NCI-H748 treated with DMSO at 0.1 percent for 48 hours (cell line): ENCODE measurements at regions not wholly inside any gene's neighbourhood (a gene's known extent, or its start where the extent isn't known, plus 50 kb on each side); places are given as distances from the start of the nearest gene placed in this dataset.
"Not testable (repeated sequence)": the region's sequence is repeated elsewhere in the genome, so short reads cannot be mapped to it uniquely, and the experiment has no call there.

Source experiments
- DNase-seq: peaks from one replicate; lab custom pipeline; 2025; lab: John Stamatoyannopoulos, UW

DNA sequence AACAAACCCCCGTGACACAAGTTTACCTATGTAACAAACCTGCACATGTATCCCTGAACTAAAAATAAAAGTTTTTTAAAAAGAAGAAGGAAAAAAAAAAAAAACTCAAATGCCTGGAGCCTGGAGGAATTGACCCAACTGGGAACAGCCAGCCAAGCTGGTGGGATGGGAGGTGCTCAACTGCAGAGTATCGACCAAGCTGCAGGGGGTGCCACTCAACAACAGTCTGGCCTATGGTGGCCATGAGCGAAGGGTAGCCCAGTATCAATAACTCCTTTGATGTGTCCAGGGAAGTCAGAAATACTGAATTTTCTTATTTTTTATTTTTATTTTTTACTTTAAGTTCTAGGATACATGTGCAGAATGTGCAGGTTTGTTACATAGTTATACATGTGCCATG lies 310.3 kb upstream of the DLGAP1 start:
- DNase-seq: no peak

DNA sequence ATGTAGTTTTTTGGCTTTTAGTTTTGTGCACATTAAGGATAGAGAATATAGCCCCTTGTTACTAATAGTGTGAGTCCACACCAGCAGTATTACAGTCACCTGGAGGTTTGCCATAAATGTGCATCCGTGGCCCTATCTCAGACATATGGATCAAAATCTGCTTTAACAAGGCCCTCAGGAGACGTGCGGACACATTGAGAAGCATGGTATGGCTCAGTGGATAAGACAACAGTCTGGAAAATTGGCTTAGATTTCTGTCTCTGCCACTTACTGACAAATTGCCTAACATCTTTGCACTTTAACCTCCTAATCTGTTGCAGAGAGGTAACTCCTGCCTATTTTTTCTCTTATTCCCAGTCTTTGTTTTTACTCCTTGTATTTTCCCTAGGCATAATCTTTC lies 307.2 kb upstream of the DLGAP1 start:
- no peak for DNase-seq

DNA sequence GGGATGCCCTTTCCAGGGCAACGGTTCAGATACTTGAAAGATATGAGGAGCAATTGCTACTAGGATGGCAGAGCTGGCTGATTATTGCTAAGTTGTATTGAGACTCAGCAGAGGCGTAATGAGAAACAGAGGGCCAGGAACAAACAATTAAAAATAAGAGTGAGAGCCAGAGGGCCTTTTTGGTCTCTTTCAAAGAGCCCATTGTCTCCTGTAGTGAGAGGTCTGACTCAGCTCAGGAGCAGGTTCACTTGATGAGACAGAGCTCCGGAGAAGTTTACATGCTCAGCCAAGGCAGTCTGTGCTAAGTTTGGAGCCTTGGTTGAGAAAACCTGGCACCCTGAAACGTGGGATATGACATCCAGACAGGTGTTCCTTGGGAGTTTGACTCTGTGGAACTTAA lies 303.9 kb upstream of the DLGAP1 start:
- DNase-seq: no peak

DNA sequence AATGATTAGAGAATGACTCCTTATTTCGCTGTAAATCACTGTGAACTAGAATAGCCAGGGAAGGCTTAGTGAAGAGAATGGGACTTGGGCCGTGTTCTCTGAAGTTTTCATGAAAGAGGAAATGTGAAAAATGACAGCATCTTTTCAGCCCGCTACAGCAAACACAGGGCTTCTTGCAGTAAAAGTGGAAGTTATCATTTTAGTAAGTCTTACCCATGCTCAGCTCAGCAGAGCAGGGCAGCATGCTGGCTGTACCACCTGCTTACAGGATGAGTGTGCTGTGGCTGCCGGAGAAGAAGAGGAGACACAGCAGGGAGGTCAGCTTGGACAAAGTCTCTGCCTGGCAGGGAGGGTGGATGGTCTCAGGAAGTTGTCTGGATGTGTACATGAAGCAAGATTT lies 300.7 kb upstream of the DLGAP1 start:
- DNase-seq: no peak

DNA sequence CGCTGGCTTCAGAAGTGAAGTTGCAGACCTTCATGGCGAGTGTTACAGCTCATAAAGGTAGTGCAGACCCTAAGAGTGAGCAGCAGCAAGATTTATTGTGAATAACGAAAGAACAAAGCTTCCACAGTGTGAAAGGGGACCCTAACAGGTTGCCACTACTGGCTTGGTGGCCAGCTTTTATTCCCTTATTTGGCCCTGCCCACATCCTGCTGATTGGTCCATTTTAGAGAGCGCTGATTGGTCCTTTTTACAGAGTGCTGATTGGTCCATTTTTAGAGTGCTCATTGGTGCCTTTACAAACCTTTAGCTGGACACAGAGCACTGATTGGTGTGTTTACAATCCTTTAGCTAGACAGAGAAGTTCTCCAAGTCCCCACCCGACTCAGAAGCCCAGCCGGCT lies 298.0 kb upstream of the DLGAP1 start:
- DNase-seq: not testable (repeated sequence)

DNA sequence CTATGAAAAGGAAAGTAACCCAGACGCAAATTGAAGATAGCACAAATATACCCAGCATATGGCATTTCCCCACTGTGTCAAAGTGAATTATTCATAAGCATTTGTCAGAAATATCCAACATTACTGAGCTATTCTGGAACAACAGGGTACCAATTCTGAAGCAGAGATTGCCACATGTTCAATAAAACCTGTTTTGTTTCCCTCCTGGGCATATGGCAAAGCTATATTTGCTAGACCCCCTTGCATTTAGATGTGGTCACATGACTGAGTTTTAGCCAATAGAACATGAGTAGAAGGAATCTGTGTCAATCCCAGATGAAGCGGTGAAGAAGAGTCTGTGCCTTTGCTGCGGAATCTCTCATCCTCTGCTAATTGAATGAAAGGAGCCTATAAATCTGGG lies 296.4 kb upstream of the DLGAP1 start:
- no peak for DNase-seq

DNA sequence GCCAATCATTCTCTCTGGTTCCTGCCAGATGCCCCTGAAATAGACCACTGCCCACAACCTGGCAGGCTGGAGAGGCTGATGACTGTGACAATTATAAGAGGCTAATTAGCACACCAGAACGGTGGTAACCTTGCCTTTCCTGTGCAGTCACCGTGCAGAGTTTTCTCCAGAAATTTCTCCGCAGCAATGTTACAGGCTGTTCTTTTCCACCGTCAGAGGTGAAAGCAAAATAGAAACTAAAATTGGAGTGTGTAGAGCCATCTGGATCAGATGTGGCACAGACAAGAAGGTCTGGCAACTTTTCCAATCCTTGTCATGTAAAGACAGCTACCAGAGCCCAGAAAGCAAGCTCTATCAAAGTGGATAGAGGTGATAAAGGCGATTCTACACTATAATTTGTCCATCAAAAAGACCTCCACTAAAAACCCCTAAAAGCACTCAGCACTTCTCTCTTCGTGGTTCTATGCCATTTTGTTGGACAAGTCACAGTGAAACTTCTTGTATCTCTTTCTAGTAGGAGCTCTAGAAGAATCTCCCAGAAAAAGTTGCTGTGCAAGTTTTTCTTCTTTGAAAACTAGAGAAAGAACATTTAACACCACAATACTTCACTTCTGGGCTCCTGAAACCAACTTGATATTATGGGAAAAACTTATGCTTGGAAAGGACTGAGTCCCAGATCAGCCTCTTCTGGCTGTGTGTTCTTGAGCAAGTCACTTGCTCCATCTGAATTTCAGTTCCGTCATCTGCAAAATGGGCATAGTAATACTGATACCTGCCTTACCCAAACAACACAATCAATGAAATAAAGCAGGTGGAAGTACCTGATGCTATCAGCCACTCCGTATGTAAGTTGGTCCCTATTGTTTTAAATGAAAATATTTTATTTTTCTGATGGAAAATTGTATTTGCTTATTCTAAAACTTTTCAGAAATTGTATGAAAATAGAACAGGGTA lies 295.6 kb upstream of the DLGAP1 start:
- no peak for DNase-seq

DNA sequence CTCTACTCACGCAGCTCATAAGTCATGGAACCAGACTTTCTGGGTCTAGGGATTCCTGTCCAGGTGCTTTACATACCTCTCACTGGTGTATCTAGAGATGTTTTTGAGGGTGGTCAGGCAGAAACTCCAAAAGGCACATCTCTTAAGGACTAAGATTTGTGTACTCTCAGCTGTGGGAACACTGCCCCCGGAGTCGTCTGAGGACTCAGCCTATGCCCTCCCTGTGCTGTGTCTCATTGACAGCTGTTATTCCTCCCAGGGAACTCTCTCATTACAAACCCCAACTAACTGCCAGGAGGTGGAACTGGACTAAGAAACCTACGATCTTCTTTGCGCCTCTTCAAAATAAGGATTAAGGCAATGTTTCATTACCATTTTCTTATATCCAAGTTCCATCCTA lies 293.9 kb upstream of the DLGAP1 start:
- no peak for DNase-seq

DNA sequence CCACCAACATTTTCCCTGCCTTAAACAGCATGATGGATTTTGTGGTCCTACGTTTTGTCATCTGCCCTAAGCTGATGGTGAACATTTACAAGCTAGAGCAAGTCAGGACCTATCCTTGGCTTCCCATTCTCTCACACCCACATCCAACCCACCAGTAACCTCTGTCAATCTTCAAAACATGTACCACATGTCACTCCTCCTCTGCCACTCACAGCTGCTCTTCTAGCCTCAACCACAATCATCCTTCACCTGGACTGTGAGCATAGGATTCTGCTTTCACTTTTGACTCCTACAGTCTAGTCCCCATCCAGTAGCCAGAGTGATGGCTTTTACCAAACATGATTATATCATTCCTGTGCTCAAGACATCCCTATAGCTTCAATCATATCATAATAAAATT lies 279.8 kb upstream of the DLGAP1 start:
- DNase-seq: no peak

DNA sequence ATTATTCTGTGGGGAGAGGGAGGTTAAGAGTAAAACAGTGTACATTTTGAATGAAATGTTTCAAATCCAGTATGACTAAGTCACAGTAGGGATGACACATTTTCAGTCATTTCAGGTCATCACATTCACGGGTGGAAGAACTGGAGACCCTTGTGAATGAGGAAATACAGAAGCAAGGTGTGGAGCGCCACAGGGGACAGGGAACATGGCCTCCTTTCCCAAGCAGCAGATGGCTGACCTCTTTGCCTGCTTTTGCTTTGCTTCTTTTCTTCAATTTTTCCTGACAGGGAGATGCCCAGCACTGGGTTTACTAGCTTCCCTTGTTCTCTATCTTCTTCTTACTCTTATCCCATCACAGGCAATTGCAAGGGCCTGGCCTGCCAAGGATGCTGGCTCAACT lies 278.9 kb upstream of the DLGAP1 start:
- no peak for DNase-seq

DNA sequence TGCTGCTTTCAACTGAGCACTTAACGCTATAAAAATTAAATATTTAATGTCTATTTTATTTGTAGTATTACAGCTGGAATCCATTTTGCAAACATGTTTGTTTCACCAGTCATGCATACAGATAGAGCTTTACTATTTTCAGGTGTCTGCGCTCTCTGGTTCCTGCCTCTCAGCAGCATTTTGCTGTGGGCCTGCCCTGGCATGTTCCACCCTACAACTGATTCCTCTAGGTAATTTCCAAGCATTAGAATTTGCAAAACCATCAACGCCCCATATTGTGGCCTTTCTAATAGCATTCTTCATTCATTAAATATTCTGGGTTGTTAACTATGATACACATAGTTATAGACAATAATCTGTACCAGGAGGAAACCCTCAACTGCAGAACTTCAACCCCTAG lies 266.4 kb upstream of the DLGAP1 start:
- no peak for DNase-seq

DNA sequence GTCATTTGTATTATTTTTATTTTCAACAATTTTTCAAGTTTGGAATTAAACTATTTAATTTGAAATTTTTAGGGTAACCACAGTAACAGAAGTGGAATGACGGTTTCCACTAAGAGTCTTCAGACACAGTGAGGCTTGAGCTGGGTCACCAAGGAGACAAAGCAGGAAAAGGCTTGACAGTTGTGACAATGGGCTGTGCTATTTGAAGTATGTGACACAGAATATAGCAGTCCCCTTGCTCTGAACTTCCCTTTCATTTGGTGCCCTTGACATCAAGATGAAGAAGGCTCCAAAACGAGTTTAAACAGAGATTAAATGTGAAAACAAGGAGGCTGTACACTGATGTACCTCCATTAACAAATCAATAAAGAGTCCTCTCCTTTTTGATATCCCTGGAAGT lies 265.4 kb upstream of the DLGAP1 start:
- no peak for DNase-seq

DNA sequence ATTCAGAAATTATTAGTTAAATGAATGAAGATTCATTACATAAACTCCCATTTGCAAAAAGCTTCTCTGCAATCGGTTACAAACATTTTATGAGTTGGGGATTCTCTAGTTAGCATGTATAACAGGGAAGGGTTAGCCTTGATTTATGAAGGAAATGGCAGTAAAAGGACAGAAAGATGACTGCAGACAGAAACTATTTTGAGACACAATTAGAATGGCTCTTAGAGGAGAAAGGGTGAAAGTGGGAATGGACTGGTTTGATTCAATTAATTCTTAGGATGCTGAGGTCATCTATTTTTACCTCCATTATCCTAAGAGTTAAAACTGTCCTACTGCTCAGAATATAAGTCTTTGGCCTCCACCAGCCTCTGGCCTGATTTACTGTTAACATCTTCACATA lies 250.8 kb upstream of the DLGAP1 start:
- DNase-seq: no peak

DNA sequence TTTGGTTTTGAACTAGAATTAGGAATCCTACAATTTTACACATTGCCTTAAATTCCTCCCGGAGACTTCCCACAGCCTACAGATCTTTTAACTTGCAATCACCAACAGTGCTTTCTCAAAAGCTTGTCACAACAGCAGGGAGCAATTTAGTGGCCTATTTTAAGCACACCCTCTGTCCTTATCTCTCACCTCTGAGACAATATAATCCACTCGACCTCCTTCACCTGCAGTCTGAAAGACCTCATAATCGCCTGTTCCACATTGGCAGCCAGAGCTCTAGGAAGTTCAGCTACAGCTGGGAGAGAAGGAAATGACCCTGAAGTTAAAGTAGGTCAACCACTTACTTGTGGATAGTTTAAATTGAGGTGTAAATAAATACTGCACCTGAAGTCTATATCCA lies 249.7 kb upstream of the DLGAP1 start:
- DNase-seq: no peak

DNA sequence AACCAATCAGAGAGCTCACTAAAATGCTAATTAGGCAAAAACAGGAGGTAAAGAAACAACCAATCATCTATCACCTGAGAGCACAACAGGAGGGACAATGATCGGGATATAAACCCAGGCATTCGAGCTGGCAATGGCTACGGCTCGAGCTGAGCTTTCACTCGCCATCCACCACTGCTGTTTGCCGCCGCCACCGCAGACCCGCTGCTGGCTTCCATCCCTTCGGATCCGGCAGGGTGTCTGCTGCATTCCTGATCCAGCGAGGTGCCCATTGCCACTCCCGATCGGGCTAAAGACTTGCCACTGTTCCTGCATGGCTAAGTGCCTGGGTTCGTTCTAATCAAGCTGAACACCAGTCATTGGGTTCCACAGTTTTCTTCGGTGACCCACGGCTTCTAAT lies 236.7 kb upstream of the DLGAP1 start:
- no peak for DNase-seq

DNA sequence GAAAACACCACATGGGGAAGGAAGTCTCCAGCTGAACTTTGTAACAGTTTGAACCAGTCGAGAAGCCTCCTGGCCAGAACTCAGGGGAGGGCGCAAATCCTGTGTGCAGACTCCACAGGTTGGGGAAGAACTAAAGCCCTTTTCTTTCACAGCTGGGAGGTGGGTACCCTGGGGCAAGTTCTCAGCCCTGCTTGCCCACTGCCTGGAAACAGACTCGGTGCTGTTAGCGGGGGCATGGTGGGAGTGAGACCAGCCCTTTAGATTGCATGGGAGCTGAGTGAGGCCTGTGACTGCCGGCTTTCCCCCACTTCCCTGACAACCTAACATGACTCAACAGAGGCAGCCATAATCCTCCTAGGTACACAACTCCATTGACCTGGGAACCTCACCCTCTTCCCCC lies 223.6 kb upstream of the DLGAP1 start:
- not testable (repeated sequence) for DNase-seq

DNA sequence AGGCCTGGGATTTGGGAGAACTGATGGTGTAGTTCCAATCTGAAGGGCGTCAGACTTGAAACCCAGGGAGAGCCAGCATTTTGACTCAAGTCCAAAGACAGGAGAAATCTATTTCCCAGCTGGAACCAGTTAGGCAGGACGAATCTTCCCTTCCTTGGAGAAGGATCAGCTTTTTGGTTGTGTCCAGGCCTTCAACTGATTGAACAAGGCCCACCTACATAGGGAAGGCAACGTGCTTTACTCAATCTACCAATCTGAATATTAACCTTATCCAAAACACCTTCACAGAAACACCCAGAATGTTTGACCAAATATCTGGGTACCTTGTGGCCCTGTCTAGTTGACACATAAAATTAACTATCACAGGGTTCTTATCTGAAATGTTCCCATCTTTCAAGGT lies 221.9 kb upstream of the DLGAP1 start:
- no peak for DNase-seq

DNA sequence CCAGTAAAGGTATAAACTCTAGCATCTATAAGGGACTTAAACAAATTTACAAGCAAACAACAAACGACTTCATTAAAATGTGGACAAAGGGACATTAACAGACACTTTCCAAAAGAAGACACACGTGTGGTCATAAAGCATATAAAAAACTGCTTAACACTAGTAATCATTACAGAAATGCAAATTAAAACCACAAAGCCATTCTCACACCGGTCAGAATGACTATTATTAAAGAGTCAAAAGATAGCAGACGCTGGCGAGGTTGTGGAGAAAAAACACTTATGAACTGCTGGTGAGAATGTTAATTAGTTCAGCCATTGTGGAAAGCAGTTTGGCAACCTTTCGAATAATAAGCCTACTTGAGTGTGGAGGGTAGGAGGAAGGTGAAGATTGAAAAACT lies 217.1 kb upstream of the DLGAP1 start:
- DNase-seq: no peak

DNA sequence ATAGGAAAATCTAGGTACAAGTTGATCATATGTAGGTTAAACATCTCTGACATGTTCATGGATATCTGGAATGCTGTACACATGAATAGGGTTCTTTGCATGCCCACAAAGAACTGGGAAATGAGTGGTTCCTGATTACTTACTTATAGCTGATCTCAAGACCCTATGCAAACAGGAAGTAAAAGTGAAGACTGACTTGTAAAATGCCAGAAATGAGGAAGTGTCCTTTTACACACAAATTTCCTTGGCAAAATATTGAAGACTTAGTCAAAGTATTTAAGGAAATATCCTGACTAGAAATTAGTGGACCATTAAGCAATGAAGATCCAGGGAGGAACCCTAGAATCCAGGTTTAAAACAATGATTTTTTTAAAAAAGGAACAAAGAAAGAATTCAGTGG lies 203.7 kb upstream of the DLGAP1 start:
- no peak for DNase-seq

DNA sequence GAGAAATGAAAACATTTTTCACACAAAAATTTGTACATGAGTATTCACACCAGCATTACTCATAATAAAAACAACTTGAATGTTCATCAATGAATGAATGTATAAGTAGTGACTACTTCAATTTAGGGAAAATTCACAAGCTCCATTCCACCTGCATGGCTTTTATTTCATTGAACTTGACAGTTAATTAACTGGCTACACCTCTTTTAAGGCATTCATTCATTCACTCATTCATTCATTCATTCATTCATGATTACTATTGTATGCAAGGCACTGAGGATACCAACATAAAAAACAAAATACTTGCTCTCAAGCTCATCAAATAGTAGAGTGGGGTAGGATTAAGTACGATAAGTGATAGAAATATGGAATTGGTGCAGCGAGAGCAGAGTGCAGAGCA lies 198.3 kb upstream of the DLGAP1 start:
- DNase-seq: no peak

DNA sequence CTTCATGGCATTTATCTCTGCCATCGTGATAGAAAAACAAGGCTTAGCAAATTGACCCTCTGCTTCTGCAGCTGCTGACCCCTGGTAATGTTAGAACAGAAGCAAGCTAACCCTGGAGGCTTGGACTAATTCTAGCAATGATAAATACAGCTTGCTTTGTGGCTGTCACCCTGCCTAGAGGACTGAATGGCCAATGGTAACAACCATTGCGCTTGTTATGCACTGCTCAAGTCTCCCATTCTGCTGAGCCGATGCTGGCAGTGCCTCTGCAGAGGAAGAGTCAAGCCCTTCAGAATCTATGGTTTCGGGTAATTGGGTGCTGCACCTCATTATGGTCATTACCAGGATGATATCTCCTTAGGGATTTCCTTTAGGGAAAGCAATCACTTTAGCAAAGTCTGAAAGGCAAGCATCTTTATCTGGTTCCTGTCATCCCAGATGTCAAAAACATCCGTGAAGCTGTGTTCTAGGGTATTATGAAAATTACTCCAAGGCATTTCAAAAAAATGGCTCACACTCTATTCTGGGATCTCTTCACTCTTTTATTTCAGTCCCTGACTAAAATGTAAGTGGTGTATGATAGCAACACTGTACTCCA lies 186.8 kb upstream of the DLGAP1 start:
- DNase-seq: no peak

DNA sequence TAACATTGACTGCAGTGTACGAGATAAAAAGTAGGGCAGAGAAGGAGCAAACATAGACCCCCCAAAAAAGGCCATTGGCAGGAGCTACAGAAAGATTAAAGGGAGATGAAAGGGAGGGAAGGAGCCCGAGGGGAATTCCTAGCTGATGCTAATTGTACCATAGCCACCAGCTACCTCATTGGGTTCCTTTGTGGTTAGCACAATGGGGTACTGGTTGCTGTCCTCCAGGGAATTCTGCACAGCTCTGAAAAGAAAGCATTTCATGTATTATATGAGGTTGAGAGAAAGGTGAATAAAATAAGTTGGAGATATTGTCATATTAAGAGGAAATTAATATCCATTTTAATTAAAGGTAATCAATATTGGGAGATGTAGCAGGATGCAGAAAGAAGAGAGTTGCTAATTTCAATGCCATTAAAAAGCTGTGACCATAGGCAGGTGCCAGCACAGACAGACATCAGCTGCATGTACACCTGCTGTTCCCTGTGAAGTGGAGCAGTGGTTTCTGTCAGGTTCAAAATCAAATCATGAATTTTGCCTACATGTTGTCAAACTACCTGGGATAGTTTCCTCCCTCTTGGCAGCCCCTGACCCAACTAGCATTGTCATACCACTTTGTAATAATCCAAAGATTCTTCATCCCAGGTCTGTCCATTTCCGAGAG lies 185.4 kb upstream of the DLGAP1 start:
- DNase-seq: no peak

DNA sequence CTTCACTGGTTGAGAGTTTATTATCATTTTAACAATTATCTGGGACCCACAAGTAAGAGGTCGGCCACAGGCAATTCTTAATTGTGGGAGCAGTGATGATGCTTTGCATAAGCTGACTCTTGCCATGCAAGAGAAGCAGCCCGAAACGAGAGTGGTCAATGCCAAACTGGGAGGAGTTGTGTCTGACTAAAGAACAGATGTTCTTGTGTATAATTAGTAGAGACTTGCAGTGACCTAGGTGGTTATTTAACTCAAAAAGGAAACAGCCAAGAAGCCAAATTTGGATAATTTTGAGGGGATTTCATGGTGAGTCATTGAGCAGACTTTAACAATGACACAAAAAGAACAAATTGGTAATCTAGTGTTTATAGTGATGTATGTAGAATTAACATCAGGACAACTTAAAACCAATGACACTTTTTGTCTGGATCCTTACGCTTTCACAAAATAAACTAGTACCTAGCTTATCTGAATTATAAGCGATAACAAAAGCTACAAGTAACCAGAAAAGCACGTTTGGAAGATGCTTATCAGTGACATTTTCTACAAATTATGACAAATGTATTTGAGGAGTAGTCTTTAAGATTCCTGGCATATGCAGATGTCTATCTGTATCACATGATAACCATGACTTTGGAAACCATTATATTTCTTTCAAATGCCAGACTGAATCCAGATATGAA lies 184.7 kb upstream of the DLGAP1 start:
- DNase-seq: no peak
